Activated CD8-positive, alpha-beta memory T cell treated with anti-CD3 and anti-CD28 coated beads for 36 hours (primary cell): ENCODE measurements at regions not wholly inside any gene's neighbourhood (a gene's known extent, or its start where the extent isn't known, plus 50 kb on each side); places are given as distances from the start of the nearest gene placed in this dataset.
"Not testable (repeated sequence)": the region's sequence is repeated elsewhere in the genome, so short reads cannot be mapped to it uniquely, and the experiment has no call there.

ENCODE experiments used
- CTCF ChIA-PET: fragments of 350-600 bp; sonication (Branson Sonifier 250); formaldehyde crosslinking; loops from one replicate; lab custom pipeline; 2021; ENCODE audit warnings: antibody characterized with exemption; lab: Charles Lee
- POLR2A ChIA-PET: fragments of 350-600 bp; sonication (Branson Sonifier 250); formaldehyde crosslinking; loops from one replicate; lab custom pipeline; 2021; ENCODE audit warnings: antibody characterized with exemption; lab: Charles Lee

GRCh38 chr12:34097213-34097612 lies 74.9 kb downstream of the ALG10 start:
- ChIA-PET CTCF (no interaction called here), POLR2A (no interaction called here)

GRCh38 chr12:34105392-34105933 lies 83.2 kb downstream of the ALG10 start:
- POLR2A ChIA-PET: no interaction called here

GRCh38 chr12:34106172-34106571 lies 83.9 kb downstream of the ALG10 start:
- CTCF ChIA-PET: no interaction called here
- POLR2A ChIA-PET: no interaction called here

More at GRCh38 chr12:34105392-34105933, 83.2 kb downstream of the ALG10 start:
- CTCF ChIA-PET: no interaction called here

GRCh38 chr12:34107016-34107415 lies 84.7 kb downstream of the ALG10 start:
- ChIA-PET CTCF (no interaction called here), POLR2A (no interaction called here)

- ChIA-PET POLR2A (no interaction called here), CTCF (no interaction called here)
Measured at GRCh38 chr12:34107781-34108404, 85.6 kb downstream of the ALG10 start.

DNA sequence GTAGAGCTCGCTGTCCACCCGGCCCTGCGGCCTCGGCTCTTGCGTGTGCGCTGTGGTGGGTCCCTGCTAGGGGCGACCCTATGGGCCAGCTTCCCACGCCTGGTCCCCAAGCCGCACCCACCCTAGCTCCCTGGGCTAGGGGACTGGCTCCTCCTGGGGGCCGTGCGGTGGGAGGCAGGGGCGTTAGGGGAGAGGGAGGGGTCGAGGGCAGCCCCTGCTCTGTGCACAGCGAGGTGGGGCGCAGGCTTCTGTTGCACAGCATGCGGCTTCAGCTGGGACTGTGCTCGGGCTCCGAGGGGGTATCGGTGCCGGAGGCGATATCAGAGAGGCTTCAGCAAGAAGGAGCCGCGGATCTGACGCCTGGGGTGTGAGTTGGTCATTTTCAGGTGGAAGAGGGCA lies 86.1 kb downstream of the ALG10 start:
- POLR2A ChIA-PET: no interaction called here
- CTCF ChIA-PET: no interaction called here

GRCh38 chr12:34108967-34109366 lies 86.7 kb downstream of the ALG10 start:
- POLR2A ChIA-PET: no interaction called here
- CTCF ChIA-PET: no interaction called here

- POLR2A ChIA-PET: no interaction called here
Measured at GRCh38 chr12:34109390-34109789, 87.1 kb downstream of the ALG10 start.

GRCh38 chr12:34109909-34110531 lies 87.7 kb downstream of the ALG10 start:
- POLR2A ChIA-PET: not testable (repeated sequence)

More at GRCh38 chr12:34109390-34109789, 87.1 kb downstream of the ALG10 start:
- CTCF ChIA-PET: no interaction called here

DNA sequence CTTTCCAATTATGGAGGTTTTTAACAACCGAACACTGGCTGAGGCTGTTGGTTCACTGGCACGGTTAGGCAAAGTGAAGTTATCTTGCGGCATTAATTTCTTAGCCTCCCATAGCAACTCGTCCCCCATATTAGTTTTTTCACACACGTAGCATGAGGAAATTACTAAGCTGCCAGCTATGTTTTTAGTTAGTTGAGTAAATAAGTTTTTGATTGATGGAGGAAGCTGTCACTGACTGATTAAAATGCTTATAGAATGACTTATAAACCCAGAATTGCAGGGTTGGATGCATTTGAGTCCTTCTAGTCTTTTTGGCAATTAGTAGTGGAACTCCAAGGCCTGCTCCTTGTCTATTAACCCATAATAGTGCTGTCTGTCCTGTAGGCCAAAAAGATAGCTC lies 97.1 kb downstream of the ALG10 start:
- ChIA-PET POLR2A (no interaction called here), CTCF (no interaction called here)

More at GRCh38 chr12:34109909-34110531, 87.7 kb downstream of the ALG10 start:
- CTCF ChIA-PET: interaction anchor here (0.6 kb wide), 1 partner anchor 13 kb away, joined by 4 read pairs; no protein-coding TSS in a partner anchor

DNA sequence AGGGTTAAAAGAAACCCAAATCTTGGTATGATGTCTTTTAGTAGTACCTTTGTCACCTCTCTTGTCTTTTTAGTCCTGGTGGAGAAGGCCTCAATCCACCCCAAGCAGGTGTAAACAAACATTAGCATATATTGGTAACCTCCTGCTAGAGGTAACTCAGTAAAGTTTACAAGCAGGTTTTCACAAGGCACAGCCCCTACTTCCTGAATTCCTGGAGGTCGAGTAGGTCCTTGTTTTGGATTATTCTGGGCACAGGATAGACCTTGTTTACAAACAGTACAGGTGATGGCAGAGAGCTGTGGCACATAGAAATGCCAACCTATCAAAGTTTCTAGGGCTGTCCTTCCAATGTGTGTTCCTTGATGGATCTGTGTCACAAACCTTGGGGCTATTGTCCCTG lies 99.1 kb downstream of the ALG10 start:
- ChIA-PET CTCF (no interaction called here), POLR2A (no interaction called here)

GRCh38 chr12:34123092-34123491 lies 100.8 kb downstream of the ALG10 start:
- CTCF ChIA-PET: interaction anchor here (0.7 to 1.3 kb wide), 5 partner anchors 9 to 97 kb away, joined by 3 to 5 read pairs (median 3); no protein-coding TSS in a partner anchor
- POLR2A ChIA-PET: not testable (repeated sequence)

GRCh38 chr12:34124608-34125007 lies 102.3 kb downstream of the ALG10 start:
- ChIA-PET POLR2A (no interaction called here), CTCF (interaction anchor here (1.6 kb wide), 1 partner anchor 94 kb away, joined by 5 read pairs; no protein-coding TSS in a partner anchor)

GRCh38 chr12:34126239-34126641 lies 103.9 kb downstream of the ALG10 start:
- ChIA-PET CTCF (no interaction called here), POLR2A (no interaction called here)

DNA sequence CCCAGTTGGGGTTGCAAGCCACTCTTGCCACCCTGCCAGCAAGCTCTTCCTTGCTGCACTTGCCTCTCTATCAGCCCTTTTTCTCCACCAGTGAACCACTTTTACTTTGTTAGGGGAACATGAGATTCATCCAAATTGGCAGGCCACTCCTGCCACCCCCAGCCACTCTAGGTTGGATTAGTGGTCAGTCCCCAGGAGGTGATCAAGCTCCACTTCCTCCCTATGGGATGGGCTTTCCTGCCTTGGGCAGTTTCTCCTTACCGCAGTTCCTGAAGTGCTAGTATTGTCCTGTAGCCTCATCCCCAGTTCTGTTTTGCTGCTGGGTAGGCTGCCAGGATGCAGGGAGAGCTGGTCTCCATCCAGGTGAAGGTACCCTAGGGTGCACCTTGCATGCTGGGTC lies 104.5 kb downstream of the ALG10 start:
- CTCF ChIA-PET: no interaction called here

DNA sequence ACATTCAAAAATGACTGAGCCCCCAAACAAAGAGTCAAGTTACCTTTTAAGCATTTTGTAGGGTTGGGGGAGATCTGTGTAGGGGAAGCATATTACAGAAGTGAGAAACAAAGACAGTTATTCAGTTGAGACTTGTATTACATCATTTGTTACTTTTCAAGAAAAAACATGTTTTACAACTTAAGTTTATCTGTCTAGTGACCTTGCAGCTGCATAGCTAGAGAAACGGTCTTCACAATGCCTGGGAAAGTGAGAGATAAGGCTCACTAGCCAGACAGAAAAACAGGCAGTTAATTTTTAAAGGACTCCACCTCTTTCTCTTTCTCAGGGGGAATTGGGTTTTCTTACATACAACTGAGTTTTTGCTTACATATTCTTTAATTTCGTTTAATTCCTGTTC lies 105.1 kb downstream of the ALG10 start:
- POLR2A ChIA-PET, CTCF ChIA-PET: not testable (repeated sequence)

More for the DNA sequence above, 104.5 kb downstream of the ALG10 start:
- POLR2A ChIA-PET: no interaction called here

DNA sequence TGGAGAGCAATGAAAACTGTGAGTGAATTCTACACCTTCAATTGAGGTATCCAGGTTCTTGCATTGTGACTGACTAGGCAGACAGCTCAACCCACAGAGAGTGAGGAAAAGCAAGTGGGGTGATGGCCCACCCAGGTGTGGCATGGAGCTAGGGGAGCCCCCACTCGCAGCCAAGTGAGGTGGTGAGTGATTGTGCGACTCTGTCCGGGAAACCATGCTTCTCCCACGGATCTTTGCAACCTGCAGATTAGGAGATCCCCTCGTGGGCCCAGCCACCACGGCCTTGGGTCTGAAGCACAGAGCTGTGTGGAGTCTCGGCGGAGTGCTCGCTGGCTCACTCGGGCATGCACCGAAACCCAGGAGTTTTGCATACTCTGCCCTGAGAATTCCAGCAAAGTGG lies 120.1 kb downstream of the ALG10 start:
- ChIA-PET POLR2A (no interaction called here), CTCF (no interaction called here)

- ChIA-PET POLR2A (no interaction called here), CTCF (no interaction called here)
Measured at GRCh38 chr12:34151019-34151418, 128.7 kb downstream of the ALG10 start.

GRCh38 chr12:34163443-34163842 lies 141.1 kb downstream of the ALG10 start:
- CTCF ChIA-PET: no interaction called here
- POLR2A ChIA-PET: no interaction called here

- CTCF ChIA-PET: no interaction called here
Measured at GRCh38 chr12:34166427-34167060, 144.2 kb downstream of the ALG10 start.

More at GRCh38 chr12:34166427-34167060, 144.2 kb downstream of the ALG10 start:
- POLR2A ChIA-PET: no interaction called here
